ENCODE measurements at regions not wholly inside any gene's neighbourhood (a gene's known extent, or its start where the extent isn't known, plus 50 kb on each side); places are given as distances from the start of the nearest gene placed in this dataset.
"Not testable (repeated sequence)": the region's sequence is repeated elsewhere in the genome, so short reads cannot be mapped to it uniquely, and the experiment has no call there.

- no peak for TF ChIP-seq CTCF (IDR thresholded peaks at IDR 0.05)
- no peak for TF ChIP-seq POLR2A (IDR thresholded peaks at IDR 0.05)
- DNase-seq (no peak), ATAC-seq (no peak)
- intact Hi-C loops (cut with DNase I) = no loop called here
- H3K9me3 ChIP-seq = peaks cover 0 to 11% (median 0%) of the 10 kb centered on the region in 12 donors
- H3K36me3 ChIP-seq = no peaks in the 10 kb centered on the region
- H3K27ac ChIP-seq = no peak overlapping the region
- H3K27me3 ChIP-seq = no peaks in the 10 kb centered on the region
- H3K4me1 ChIP-seq = no peaks in the 10 kb centered on the region
- no peak overlapping the region for H3K4me3 ChIP-seq
Measured at GRCh38 chr4:92237559-92237958, 66.2 kb upstream of the GRID2 start.

DNA sequence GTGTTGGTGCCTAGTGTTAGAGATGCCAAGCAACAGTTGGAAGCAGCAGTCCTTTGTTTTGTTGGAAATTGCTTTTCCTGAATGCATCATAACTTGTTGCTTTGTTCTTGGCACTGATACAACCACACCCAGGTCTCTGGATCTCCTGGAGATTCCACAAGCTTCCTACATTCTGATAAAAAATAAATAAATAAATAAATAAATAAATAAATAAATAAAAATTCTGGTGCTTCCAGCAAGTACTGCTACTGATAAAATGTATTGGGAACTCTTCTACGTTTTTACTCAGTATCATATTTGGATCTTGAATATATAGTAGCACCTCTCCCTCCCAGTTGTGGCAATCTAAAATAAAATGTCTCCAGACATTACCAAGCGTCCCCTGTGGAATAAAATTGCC lies 62.7 kb upstream of the GRID2 start:
- no peaks in the 10 kb centered on the region for H3K36me3 ChIP-seq
- peaks cover 0 to 11% (median 0%) of the 10 kb centered on the region in 12 donors for H3K9me3 ChIP-seq
- 59 to 69% (median 62%) methylated on average over 2 of the region's 2 CpGs for WGBS, 4 donors
- TF ChIP-seq CTCF (IDR thresholded peaks at IDR 0.05) = no peak
- TF ChIP-seq POLR2A (IDR thresholded peaks at IDR 0.05) = no peak
- DNase-seq (no peak), ATAC-seq (no peak)
- H3K4me1 ChIP-seq = no peaks in the 10 kb centered on the region
- H3K27me3 ChIP-seq = no peaks in the 10 kb centered on the region
- no peak overlapping the region for H3K4me3 ChIP-seq
- intact Hi-C loops (cut with DNase I) = no loop called here
- no peak overlapping the region for H3K27ac ChIP-seq

- no peak for ATAC-seq
- TF ChIP-seq POLR2A (IDR thresholded peaks at IDR 0.05) = no peak
- intact Hi-C loops (cut with DNase I) = no loop called here
- no peak overlapping the region for H3K4me3 ChIP-seq
- H3K9me3 ChIP-seq = peaks cover 0 to 7% (median 0%) of the 10 kb centered on the region in 12 donors
- no peaks in the 10 kb centered on the region for H3K36me3 ChIP-seq
- no peaks in the 10 kb centered on the region for H3K27me3 ChIP-seq
- H3K27ac ChIP-seq = no peak overlapping the region
- H3K4me1 ChIP-seq = no peaks in the 10 kb centered on the region
- DNase-seq = no peak
Measured at GRCh38 chr4:92246384-92246783, 57.4 kb upstream of the GRID2 start.

DNA sequence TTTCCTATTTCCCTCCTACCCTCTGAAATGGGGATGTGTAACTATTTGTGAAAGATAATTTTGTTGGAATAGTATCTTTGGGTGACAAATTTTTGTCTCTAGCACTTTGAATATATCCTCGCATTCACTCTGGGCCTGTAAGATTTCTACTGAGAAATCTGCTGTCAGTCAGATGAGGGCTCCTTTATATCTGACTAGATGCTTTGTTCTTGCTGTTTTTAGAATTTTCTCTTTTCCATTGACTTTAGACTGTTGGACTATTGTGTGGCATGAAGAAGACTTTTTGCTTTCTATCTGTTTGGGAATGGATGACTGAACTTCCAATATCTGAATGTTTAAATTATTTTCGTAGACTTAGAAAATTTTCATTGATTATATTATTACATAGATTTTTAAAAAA lies 54.2 kb upstream of the GRID2 start:
- ATAC-seq = no peak
- no peak overlapping the region for H3K4me3 ChIP-seq
- no peak for DNase-seq
- H3K4me1 ChIP-seq = no peaks in the 10 kb centered on the region
- WGBS, 4 donors = 75 to 85% (median 83%) methylated on average over 2 of the region's 2 CpGs
- H3K27me3 ChIP-seq = no peaks in the 10 kb centered on the region
- no peaks in the 10 kb centered on the region for H3K36me3 ChIP-seq
- TF ChIP-seq CTCF (IDR thresholded peaks at IDR 0.05) (no peak), POLR2A (IDR thresholded peaks at IDR 0.05) (no peak)
- peaks cover 0 to 25% (median 2%) of the 10 kb centered on the region in 12 donors for H3K9me3 ChIP-seq
- intact Hi-C loops (cut with DNase I) = no loop called here
- no peak overlapping the region for H3K27ac ChIP-seq

DNA sequence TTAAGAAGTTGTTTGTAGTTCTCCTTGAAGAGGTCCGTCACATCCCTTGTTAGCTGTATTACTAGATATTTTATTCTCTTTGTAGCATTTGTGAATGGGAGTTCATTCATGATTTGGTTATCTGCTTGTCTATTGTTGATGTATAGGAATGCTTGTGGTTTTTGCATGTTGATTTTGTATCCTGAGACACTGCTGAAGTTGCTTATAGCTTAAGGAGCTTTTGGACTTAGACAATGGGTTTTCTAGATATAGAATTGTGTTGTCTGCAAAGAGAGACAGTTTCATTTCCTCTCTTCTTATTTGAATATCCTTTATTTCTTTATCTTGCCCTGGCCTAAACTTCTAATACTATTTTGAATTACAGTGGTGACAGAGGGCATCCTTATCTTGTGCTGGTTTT lies 52.1 kb upstream of the GRID2 start:
- Histone ChIP-seq H3K4me3 (no peak overlapping the region), H3K9me3 (peaks cover 0 to 40% (median 11%) of the 10 kb centered on the region in 12 donors), H3K27me3 (no peaks in the 10 kb centered on the region), H3K4me1 (no peaks in the 10 kb centered on the region), H3K36me3 (no peaks in the 10 kb centered on the region), H3K27ac (no peak overlapping the region)
- intact Hi-C loops (cut with DNase I) = no loop called here
- DNase-seq (no peak), ATAC-seq (no peak)
- 69 to 86% (median 71%) methylated on average over 1 of the region's 1 CpG for WGBS, 4 donors
- no peak for TF ChIP-seq CTCF (IDR thresholded peaks at IDR 0.05)
- no peak for TF ChIP-seq POLR2A (IDR thresholded peaks at IDR 0.05)

DNA sequence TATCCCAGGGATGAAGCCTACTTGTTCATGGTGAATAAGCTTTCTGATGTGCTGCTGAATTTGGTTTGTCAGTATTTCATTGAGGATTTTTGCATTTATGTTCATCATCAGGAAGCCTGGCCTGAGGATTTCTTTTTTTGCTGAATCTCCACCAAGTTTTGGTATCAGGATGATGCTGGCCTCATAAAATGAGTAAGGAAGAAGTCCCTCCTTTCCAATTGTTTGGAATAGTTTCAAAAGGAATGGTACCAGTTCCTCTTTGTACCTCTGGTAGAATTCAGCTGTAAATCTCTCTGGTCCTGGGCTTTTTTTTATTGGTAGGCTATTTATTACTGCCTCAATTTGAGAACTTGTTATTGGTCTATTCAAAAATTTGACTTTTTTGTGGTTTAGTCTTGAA lies 51.4 kb upstream of the GRID2 start:
- H3K4me3 ChIP-seq; ATAC-seq; H3K27me3 ChIP-seq; DNase-seq; H3K27ac ChIP-seq; H3K4me1 ChIP-seq; intact Hi-C loops (cut with DNase I); H3K36me3 ChIP-seq: not testable (repeated sequence)
- peaks cover 0 to 40% (median 11%) of the 10 kb centered on the region in 12 donors for H3K9me3 ChIP-seq

All from heart left ventricle (tissue), 16 donors.